HG03135 (cell line): ENCODE measurements at regions not wholly inside any gene's neighbourhood (a gene's known extent, or its start where the extent isn't known, plus 50 kb on each side); places are given as distances from the start of the nearest gene placed in this dataset.

ENCODE experiments used
- ATAC-seq: cut with Tn5 transposase; IDR thresholded peaks from one replicate; pipeline ENCODE4 v1.9.1; 2021; ENCODE audit warnings: mild to moderate bottlenecking, moderate library complexity; ENCODE audit not compliant: unreplicated experiment

DNA sequence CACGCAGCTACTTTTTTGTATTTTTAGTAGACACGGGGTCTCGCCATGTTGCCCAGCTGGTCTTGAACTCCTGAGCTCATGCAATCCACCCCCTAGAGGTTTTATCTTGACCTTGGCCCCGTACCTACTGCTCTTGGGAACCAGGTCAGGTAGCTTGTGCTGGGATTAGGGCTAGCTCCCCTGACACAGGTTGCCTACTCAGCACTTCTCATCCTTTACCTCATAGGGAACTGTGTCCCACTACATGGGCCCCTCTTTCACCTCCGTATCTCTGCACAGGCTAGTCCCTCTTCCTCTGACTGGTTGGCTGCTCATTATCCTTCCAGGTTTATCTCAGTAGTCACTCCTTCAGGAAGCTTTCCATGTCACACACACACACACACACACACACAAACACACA, 58.0 kb upstream of the ITPRID1 start:
- no peak for ATAC-seq

DNA sequence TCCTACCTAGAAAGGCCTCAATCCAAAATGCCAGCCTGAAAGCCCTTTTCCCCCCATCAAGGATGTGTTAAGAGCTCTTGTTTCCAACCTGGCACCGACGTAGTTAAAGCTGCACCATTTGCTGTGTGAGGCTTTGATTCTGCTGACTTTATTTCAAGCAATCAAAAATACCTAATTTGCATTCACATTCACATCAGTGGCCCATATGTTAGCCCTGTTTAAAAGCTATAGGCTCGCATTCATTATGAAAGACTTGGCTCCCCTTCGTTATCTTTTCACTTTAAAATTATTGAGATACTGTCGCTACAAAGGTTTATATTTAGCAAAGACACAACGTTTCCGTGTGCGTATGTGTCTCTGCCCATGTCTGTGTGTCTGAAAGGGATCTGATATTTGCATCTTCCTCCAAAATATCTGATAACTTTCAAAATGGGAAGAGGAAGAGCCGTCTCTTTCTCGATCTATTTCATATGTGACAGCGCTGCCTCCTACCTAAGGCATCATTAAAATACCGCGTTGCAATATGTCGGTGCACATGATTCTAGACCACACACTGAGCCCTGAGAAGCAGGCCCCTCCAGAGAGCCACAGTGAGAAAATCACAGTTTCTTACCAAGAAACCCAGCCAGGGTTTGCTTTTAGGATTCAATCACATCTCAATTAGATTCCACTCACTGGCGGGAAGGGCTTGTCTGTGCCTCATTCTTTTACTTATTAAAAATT, 57.1 kb upstream of the ITPRID1 start:
- ATAC-seq = no peak

DNA sequence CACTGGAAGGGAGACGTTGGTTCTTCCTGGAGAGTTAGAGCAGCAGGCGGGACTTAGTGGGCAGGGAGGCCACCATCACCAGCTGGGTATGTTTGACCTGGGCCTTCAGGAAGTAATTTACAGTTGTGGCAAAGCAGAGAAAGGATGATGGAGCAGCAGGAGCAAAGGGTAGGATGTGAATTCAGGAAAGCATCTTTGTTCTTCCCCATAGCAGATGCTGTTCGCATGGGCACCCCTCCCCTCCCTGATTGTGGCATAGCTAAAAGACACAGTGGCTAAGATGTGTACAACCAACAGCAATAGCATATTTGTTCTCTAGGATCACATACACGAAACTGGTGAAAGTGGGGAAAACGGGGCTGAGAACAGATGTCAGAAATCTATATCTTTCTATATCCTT, 56.3 kb upstream of the ITPRID1 start:
- no peak for ATAC-seq

DNA sequence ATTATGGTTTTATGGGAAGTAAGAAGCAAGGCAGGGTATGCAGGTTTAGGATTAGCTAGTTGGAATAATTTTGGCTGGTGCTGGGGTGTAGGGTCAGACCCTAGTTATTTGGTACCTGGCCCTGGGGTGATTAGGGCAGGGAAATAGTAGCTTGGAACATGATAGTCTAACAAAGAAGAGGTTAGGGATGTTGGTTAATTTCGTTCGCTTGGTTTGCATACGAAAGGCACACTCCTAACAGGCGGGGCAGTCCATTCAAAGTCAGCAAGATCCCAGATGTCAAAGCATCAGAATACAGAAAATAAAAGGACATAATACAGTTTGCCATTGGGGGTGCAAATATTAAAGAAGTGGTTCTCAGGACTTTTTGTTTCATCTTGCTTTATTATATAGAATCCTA, 55.7 kb upstream of the ITPRID1 start:
- no peak for ATAC-seq

DNA sequence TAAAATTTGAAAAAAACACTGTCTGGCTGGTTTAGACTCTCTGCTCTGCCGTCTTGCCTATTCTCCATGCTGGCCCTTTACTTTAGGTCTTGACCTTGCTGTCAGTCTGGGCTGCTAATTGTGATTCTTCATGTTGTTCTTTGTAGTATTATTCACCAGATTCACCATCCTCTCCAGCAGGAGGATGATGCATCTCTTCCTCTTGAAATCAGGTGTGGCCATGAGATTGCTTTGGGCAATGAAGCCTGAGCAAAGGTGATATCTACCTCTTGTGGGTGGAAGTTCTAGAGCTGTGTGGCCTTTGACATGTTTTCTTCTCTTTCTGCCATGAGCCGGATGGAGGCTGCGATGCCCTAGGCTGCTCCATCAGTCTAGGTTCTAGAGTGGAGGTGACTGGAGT, 51.3 kb upstream of the ITPRID1 start:
- no peak for ATAC-seq
